Skeletal muscle satellite cell (primary cell): ENCODE measurements at regions not wholly inside any gene's neighbourhood (a gene's known extent, or its start where the extent isn't known, plus 50 kb on each side); places are given as distances from the start of the nearest gene placed in this dataset.

Source experiments
- H3K27me3 ChIP-seq: 2 replicates; pipeline ENCODE4 v1.7.0; 2013; ENCODE audit warnings: low read length; ENCODE audit not compliant: control insufficient read depth, insufficient read depth
- H3K36me3 ChIP-seq: 2 replicates; pipeline ENCODE4 v1.7.0; 2013; ENCODE audit warnings: mild to moderate bottlenecking, control low read depth, low read length; ENCODE audit not compliant: insufficient read depth
- H3K4me1 ChIP-seq: 2 replicates; pipeline ENCODE4 v1.7.0; 2013; ENCODE audit warnings: low read length; ENCODE audit not compliant: control insufficient read depth, insufficient read depth
- H3K4me2 ChIP-seq: 2 replicates; pipeline ENCODE4 v1.7.0; 2013; ENCODE audit warnings: mild to moderate bottlenecking, low read length
- H3K4me3 ChIP-seq: 2 replicates; pipeline ENCODE4 v1.7.0; 2013; ENCODE audit warnings: low read length
- H3K9ac ChIP-seq: 2 replicates; pipeline ENCODE4 v1.7.0; 2013; ENCODE audit warnings: mild to moderate bottlenecking, low read depth, low read length, moderate library complexity
- H3K9me3 ChIP-seq: replicated peaks from 2 replicates; pipeline ENCODE4 v1.7.0; 2013; ENCODE audit warnings: mild to moderate bottlenecking, control low read depth, low read length

DNA sequence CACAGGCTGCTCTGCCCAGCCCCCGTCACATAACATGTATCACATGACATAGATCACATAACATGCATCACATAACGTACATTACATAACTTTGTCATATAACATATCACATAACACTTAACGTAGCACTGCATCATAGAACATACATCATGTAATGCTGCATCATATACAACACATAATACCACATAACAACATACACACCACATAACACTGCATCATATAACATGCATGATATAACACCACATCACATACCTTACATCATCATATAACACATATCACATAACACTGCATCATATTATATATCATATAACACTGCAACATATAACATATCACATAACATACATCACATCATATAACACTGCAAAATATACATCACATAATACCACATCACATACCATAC lies 83.8 kb downstream of the AXIN2 start:
- Histone ChIP-seq H3K36me3 (no peaks in the 10 kb centered on the region), H3K4me3 (no peak overlapping the region), H3K9me3 (no peaks in the 10 kb centered on the region), H3K27me3 (peaks cover 40% of the 10 kb centered on the region), H3K4me1 (no peaks in the 10 kb centered on the region), H3K9ac (no peak overlapping the region), H3K4me2 (no peak overlapping the region)

DNA sequence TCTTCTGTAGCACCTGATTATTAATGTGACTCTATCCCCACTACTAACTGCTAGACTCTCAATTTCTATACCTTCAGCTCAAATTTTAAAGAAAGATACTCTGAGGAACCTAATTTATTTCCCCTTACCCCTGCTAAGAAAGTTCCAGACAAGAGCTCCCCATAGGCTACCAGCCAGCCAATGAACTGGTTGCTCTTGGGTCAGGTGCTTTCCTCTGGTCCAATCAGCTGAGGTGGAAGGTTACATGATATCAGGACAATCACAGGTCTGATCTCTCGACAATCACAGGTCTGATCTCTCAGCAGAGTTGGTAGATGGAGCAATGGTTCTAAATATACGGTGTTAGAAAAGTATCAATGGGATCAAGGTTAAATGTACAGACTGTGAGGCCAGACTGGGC lies 86.8 kb downstream of the AXIN2 start:
- Histone ChIP-seq H3K4me3 (no peak overlapping the region), H3K36me3 (no peaks in the 10 kb centered on the region), H3K9me3 (no peaks in the 10 kb centered on the region), H3K27me3 (peaks cover 60% of the 10 kb centered on the region), H3K4me1 (no peaks in the 10 kb centered on the region), H3K4me2 (no peak overlapping the region), H3K9ac (no peak overlapping the region)

DNA sequence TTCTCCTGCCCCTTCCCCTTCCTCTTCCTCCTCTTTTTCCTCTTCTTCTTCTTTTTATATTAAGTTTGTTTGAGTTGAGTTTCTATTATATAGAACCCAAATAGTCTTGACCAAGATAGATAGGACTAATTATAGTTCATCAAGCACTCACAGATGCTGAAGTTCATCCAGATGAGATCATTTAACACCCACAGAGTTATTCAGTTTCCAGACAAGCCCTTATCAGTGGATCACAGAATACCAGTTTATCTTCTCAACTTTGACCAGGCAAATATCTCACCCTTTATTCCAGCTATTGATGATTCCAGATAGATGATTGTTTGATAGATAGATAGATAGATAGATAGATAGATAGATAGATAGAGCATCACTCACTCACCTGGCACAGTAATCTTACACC lies 87.5 kb downstream of the AXIN2 start:
- no peaks in the 10 kb centered on the region for H3K9me3 ChIP-seq
- H3K9ac ChIP-seq: no peak overlapping the region
- H3K4me1 ChIP-seq: no peaks in the 10 kb centered on the region
- H3K4me2 ChIP-seq: no peak overlapping the region
- no peaks in the 10 kb centered on the region for H3K36me3 ChIP-seq
- H3K4me3 ChIP-seq: no peak overlapping the region
- H3K27me3 ChIP-seq: peaks cover 62% of the 10 kb centered on the region

DNA sequence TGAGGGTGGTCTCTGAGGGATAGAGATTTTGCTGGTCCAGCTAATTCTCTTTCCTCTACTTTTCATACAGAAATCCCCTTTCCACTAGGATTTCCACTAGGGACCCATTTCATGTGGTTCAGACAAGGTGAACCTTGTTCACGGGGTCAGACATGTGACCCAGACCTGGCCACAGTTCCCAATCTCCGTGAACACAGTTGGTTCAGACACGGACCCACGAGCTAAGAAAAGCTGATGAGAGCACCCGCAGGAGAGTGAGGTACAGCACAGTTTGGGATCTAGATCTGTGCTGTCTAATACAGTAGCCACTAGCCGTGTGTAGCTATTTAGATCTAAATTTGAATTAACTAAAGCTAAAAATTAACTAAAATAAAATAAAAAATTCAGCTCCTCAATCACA lies 88.1 kb downstream of the AXIN2 start:
- peaks cover 58% of the 10 kb centered on the region for H3K27me3 ChIP-seq
- no peak overlapping the region for H3K4me2 ChIP-seq
- no peaks in the 10 kb centered on the region for H3K9me3 ChIP-seq
- no peaks in the 10 kb centered on the region for H3K36me3 ChIP-seq
- no peak overlapping the region for H3K4me3 ChIP-seq
- no peaks in the 10 kb centered on the region for H3K4me1 ChIP-seq
- no peak overlapping the region for H3K9ac ChIP-seq

DNA sequence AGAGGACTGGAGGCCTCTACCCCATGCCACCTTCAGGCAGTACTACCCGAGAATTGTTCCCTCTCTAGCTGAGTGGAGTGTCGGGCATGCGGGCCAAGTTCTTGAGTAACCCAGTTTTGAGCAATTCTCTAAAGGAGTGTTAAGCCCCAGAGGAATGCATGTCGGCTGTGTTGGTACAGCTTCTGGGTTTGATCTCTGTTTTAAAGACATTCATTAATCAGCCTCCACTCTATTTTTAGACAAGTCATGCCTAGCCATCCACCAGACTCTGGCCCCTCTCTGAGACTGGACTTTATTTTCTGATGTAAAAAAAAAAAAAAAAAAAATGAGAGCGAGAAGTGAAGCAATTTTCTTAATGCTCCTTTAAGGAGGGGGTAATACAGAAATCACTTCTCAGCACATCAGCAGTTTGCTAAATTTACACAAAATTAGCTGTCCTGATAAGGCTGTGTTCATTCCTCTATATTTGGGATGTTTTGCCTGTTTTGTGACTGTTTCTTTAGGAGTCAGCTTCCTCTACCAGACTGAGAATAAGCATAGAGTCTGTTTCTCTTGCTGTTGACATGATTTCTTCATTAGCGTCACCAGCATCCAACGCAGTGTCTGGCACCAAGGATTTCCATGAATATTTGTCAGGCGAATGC lies 88.7 kb downstream of the AXIN2 start:
- Histone ChIP-seq H3K36me3 (no peaks in the 10 kb centered on the region), H3K9ac (no peak overlapping the region), H3K4me2 (no peak overlapping the region), H3K27me3 (peaks cover 58% of the 10 kb centered on the region), H3K4me3 (no peak overlapping the region), H3K4me1 (no peaks in the 10 kb centered on the region), H3K9me3 (no peaks in the 10 kb centered on the region)

DNA sequence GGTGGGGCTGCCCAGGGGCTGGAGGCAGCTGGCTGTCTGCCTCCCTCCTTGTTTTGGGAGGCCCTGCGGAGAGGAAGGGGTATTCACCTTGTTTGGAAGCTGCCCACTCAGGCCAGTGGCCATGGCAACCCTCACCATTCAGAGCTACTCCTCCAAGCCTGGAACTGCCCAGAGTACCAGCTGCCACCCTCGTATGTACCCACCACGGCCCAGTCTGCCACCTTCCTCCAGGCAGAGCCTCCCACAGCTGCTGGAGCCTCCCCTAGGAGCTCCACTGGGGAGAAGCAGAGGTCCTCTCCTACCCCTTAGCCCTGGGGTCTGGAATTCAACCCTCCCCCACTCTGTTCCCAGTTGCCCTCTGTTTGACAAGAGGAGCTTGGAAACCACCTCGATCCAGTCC lies 90.7 kb downstream of the AXIN2 start:
- Histone ChIP-seq H3K36me3 (no peaks in the 10 kb centered on the region), H3K4me1 (no peaks in the 10 kb centered on the region), H3K9me3 (no peaks in the 10 kb centered on the region), H3K9ac (no peak overlapping the region), H3K4me3 (no peak overlapping the region), H3K4me2 (no peak overlapping the region), H3K27me3 (peaks cover 50% of the 10 kb centered on the region)

DNA sequence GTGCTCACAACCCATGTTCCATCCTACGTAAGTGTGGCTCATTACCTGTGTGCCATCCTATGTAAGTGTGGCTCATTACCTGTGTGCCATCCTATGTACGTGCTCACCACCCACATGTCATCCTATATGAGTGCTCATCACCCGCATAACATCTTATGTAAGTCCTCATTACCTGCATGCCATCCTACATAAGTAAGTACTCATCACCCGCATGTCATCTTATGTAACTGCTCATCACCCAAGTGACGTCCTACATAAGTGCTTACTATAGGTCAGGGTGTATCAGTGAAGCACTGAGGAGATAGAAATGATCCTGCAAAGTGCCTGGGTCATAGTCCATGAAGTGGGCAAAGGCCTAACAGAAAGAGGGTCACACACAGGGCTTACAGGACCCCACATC lies 93.1 kb downstream of the AXIN2 start:
- H3K4me2 ChIP-seq: no peak overlapping the region
- H3K4me1 ChIP-seq: no peaks in the 10 kb centered on the region
- H3K9ac ChIP-seq: no peak overlapping the region
- H3K4me3 ChIP-seq: no peak overlapping the region
- H3K9me3 ChIP-seq: no peaks in the 10 kb centered on the region
- no peaks in the 10 kb centered on the region for H3K36me3 ChIP-seq
- H3K27me3 ChIP-seq: peaks cover 34% of the 10 kb centered on the region

DNA sequence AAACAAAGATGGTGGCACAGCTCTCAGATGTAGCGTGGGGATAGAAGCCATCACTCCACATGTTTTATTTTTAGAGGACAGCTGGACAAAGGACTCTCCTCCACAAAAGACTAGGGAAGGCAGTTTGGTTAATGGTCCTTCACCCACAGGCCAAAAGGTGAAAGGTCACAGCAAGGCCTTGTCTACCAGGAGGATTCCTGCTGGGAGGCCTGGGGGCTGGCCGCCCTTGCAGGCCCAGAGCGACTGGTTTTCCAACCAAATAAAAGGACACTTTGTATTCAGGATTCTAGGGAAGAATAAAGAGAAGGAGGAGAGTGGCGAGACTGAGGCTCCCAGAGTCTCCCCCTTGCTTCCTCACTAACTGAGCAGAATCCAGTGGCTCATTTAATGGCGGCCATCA lies 94.3 kb downstream of the AXIN2 start:
- Histone ChIP-seq H3K4me1 (no peaks in the 10 kb centered on the region), H3K36me3 (no peaks in the 10 kb centered on the region), H3K27me3 (peaks cover 23% of the 10 kb centered on the region), H3K4me3 (no peak overlapping the region), H3K9ac (no peak overlapping the region), H3K4me2 (no peak overlapping the region), H3K9me3 (no peaks in the 10 kb centered on the region)

DNA sequence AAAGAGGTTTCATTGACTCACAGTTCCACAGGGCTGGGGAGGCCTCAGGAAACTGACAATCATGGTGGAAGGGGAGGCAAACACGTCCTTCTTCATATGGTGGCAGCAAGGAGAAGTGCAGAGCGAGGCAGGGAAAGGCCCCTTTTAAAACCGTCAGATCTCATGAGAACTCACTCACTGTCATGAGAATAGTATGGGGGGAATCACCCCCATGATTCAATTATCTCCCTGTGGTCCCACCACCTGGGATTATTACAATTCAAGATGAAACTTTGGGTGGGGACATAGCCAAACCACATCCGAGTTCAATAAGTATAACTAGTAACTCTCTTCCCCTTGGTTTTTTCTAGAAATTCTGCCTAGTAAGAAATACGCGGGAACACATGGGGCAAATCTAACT lies 94.9 kb downstream of the AXIN2 start:
- H3K27me3 ChIP-seq: peaks cover 17% of the 10 kb centered on the region
- H3K4me1 ChIP-seq: no peaks in the 10 kb centered on the region
- no peak overlapping the region for H3K4me3 ChIP-seq
- H3K36me3 ChIP-seq: no peaks in the 10 kb centered on the region
- H3K9me3 ChIP-seq: no peaks in the 10 kb centered on the region
- no peak overlapping the region for H3K9ac ChIP-seq
- no peak overlapping the region for H3K4me2 ChIP-seq

DNA sequence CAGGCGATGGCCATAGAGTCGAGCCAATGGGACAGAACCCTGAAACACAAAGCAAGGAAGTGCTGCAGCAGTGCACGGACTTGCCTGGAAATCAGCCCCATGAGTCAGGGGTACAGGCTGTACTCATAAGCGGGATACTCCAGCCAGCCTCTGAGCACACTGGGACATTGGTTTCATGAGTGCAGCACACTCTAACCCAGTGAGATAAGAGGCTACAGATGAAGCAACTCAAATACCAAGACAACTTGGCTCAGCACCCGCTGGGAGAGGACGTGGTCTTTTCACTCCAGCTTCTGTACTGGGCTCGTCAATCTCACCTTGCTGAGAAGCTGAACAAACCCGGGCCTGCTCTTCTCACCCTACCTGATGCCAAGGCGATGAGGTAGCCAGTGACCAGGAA lies 98.2 kb downstream of the AXIN2 start:
- Histone ChIP-seq H3K36me3 (no peaks in the 10 kb centered on the region), H3K9ac (no peak overlapping the region), H3K4me2 (no peak overlapping the region), H3K4me1 (no peaks in the 10 kb centered on the region), H3K9me3 (no peaks in the 10 kb centered on the region), H3K27me3 (peaks cover 13% of the 10 kb centered on the region), H3K4me3 (no peak overlapping the region)

DNA sequence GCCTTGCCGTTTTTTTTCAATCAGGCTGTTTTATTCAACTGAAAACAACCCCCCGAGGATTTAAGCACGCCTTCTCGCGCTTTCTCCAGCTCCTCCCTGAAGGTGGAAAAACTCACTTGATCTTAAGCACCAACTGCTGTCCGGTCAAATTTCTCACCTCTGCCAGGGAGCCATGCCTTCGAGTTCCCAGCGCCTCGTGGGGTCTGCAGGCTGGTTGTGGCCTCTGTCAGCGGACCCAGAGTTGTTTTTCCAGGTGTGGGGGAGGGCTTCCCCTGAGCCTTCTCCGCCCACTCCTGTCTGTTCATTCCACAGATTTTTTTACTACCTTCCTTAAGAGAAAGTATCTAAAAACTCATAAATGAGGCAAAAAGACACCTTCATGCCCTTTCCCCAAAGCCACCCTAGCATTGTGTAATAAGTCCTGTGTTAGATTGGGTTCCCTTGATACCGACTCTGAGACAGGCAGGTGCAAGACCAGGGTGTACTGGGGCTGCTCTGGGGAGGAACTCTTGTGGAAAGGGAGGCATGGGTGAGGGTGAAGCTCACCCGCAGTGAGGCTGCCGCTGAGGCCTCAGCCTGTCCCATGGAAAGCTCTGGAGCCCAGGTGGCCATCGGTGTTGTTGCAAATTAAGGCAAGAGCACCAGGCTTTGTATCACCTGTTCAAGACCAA lies 101.6 kb downstream of the AXIN2 start:
- H3K36me3 ChIP-seq: no peaks in the 10 kb centered on the region
- H3K4me3 ChIP-seq: no peak overlapping the region
- peaks cover 16% of the 10 kb centered on the region for H3K27me3 ChIP-seq

DNA sequence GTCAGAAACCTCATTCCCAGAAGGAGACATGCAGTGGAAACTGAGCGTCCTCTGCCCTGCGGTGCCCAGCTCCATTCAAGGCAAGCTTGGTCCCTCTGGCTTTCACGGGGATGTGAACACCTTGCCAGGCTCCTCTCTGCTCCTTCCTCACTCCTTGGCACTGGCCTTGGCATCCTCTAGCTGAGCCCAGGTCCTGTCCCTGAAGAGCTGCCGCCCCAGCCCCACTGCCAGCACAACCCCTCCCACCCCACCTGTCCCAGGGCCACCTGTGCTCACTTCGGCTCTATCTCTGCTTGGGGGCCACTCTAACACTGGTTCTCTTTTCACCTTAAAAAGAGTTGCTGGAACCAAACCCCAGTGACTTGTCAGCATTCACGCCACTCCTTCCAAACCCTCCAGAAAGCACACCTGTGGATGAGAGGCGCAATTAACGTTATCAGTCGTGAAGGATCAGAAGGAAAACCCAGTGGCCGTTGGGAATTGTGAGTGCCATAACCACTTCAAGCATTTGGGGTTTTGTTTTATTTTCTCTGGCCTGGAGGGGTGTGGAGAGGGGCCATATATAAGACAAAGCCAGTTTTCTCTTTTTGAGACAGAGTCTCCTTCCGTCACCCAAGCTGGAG lies 103.7 kb downstream of the AXIN2 start:
- Histone ChIP-seq H3K4me2 (no peak overlapping the region), H3K36me3 (no peaks in the 10 kb centered on the region), H3K4me1 (no peaks in the 10 kb centered on the region), H3K4me3 (no peak overlapping the region), H3K27me3 (peaks cover 16% of the 10 kb centered on the region), H3K9ac (no peak overlapping the region), H3K9me3 (no peaks in the 10 kb centered on the region)

More for the DNA sequence above, 101.6 kb downstream of the AXIN2 start:
- Histone ChIP-seq H3K4me2 (no peak overlapping the region), H3K9me3 (no peaks in the 10 kb centered on the region), H3K9ac (no peak overlapping the region), H3K4me1 (no peaks in the 10 kb centered on the region)
